Transverse colon (tissue), 4 donors: ENCODE measurements at regions not wholly inside any gene's neighbourhood (a gene's known extent, or its start where the extent isn't known, plus 50 kb on each side); places are given as distances from the start of the nearest gene placed in this dataset.
A peak's percentile ranks its signal among the peaks of the same experiment; 100 is the strongest.

Experiments
- DNase-seq: peaks from one replicate; pipeline ENCODE4 v3.0.0-alpha.2; 2019
- H3K27ac ChIP-seq, 4 donors: fragments of 200-600 bp; sonication (generic); 2 replicates each; pipeline ENCODE4 v1.5.1; 2016 to 2018; ENCODE audit warnings: inconsistent platforms in 4 of 4
- H3K27me3 ChIP-seq: fragments of 200-600 bp; sonication (generic); 2 replicates; pipeline ENCODE4 v1.5.1; 2017; ENCODE audit warnings: inconsistent platforms
- H3K36me3 ChIP-seq, 4 donors: fragments of 200-600 bp; sonication (generic); 2 replicates each; pipeline ENCODE4 v1.5.1; 2017 to 2019; ENCODE audit warnings: inconsistent platforms in 4 of 4
- H3K4me1 ChIP-seq, 4 donors: fragments of 200-600 bp; sonication (generic); 2 replicates each; pipeline ENCODE4 v1.5.1; 2017 to 2020; ENCODE audit warnings: inconsistent platforms in 4 of 4
- H3K4me3 ChIP-seq, 4 donors: fragments of 200-600 bp; sonication (generic); 1 replicate in 1 of 4; 2 replicates in 3 of 4; pipeline versions ENCODE4 v1.5.1 to v1.6.1; 2017 to 2019; ENCODE audit warnings: inconsistent platforms in 4 of 4
- H3K9me3 ChIP-seq, 2 donors: fragments of 200-600 bp; sonication (generic); 2 replicates each; pipeline ENCODE4 v1.5.1; 2017 to 2019; ENCODE audit warnings: inconsistent platforms in 2 of 2
- EP300 ChIP-seq: sonication (generic); formaldehyde crosslinking; IDR thresholded peaks from one replicate; pipeline ENCODE4 v1.6.1; 2017; ENCODE audit warnings: antibody characterized with exemption, low read depth
- POLR2A ChIP-seq: fragments of 450-650 bp; IDR thresholded peaks from one replicate; pipeline ENCODE4 v1.6.1; 2016; ENCODE audit warnings: antibody characterized with exemption, mild to moderate bottlenecking, moderate library complexity
- POLR2AphosphoS5 ChIP-seq, 3 donors: sonication (generic); formaldehyde crosslinking; IDR thresholded peaks; one replicate each; pipeline ENCODE4 v1.6.1; 2016; ENCODE audit warnings: antibody characterized with exemption in 3 of 3
- WGBS, 2 donors: methylation state at CpG; one replicate each; pipeline ENCODE4 v1.1.5; 2018; ENCODE audit warnings: low coverage in 1 of 2; 5-methylcytosine and 5-hydroxymethylcytosine counted together
- in situ Hi-C, 4 donors: fragments of 200-750 bp; cut with MboI; loops; one replicate each; pipeline versions ENCODE4 v1.15.0 to v1.15.1; 2017; ENCODE audit warnings: low sequenced_read_pairs in 3 of 4, low pct_ligation_motif_present in 1 of 4, low pct_unique_long_range_greater_than_20kb in 1 of 4
- intact Hi-C: fragments of 100-400 bp; cut with DNase I; formaldehyde crosslinking; loops from one replicate; pipeline ENCODE4 v1.15.1; 2023; ENCODE audit warnings: low total_unique reads
- TF ChIP-seq, protein P1 (sequence below), 5 experiments: fragments of 200-600 bp in 3 of 5; fragments of 450-650 bp in 2 of 5; sonication (generic) in 3 of 5; IDR thresholded peaks; 1 replicate in 2 of 5; 2 replicates in 3 of 5; pipeline ENCODE4 v1.5.1; 2016 to 2017; ENCODE audit warnings: antibody characterized with exemption in 5 of 5, inconsistent platforms in 3 of 5, mild to moderate bottlenecking in 2 of 5, moderate library complexity in 1 of 5

DNA sequence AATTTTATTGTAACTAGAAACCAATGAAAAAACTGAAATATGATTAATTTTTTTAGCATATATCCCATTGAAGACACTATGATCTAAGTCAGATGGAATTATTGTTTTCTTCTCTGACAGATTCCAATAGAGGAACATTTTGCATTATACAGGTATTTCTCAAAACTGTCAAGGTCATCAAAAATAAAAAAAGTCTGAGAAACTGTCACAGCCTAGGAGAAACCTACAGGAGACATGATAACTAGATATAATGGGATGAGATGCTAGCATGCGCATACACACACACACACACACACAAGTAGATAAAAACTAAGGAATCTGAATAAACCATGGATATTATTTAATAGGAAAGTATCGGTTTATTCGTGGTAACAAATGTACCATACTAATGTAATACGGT is 161.9 kb upstream of the HCRTR2 start:
- no peaks in the 10 kb centered on the region for H3K27me3 ChIP-seq
- 90 to 98% methylated on average over 4 of the region's 4 CpGs for WGBS, 2 donors
- intact Hi-C loops (no loop called here), in situ Hi-C loops (no loop called here)
- no peak overlapping the region for H3K4me3 ChIP-seq
- no peaks in the 10 kb centered on the region for H3K36me3 ChIP-seq
- peaks cover 0 to 11% (median 4%) of the 10 kb centered on the region in 4 donors for H3K4me1 ChIP-seq
- H3K27ac ChIP-seq, result no peak overlapping the region
- TF ChIP-seq, protein P1, sequence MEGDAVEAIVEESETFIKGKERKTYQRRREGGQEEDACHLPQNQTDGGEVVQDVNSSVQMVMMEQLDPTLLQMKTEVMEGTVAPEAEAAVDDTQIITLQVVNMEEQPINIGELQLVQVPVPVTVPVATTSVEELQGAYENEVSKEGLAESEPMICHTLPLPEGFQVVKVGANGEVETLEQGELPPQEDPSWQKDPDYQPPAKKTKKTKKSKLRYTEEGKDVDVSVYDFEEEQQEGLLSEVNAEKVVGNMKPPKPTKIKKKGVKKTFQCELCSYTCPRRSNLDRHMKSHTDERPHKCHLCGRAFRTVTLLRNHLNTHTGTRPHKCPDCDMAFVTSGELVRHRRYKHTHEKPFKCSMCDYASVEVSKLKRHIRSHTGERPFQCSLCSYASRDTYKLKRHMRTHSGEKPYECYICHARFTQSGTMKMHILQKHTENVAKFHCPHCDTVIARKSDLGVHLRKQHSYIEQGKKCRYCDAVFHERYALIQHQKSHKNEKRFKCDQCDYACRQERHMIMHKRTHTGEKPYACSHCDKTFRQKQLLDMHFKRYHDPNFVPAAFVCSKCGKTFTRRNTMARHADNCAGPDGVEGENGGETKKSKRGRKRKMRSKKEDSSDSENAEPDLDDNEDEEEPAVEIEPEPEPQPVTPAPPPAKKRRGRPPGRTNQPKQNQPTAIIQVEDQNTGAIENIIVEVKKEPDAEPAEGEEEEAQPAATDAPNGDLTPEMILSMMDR (IDR thresholded peaks at IDR 0.05), result no peak
- TF ChIP-seq EP300, result no peak
- no peak for TF ChIP-seq POLR2A
- no peak for TF ChIP-seq POLR2AphosphoS5 (IDR thresholded peaks at IDR 0.05)
- DNase-seq, result no peak
- no peaks in the 10 kb centered on the region for H3K9me3 ChIP-seq

DNA sequence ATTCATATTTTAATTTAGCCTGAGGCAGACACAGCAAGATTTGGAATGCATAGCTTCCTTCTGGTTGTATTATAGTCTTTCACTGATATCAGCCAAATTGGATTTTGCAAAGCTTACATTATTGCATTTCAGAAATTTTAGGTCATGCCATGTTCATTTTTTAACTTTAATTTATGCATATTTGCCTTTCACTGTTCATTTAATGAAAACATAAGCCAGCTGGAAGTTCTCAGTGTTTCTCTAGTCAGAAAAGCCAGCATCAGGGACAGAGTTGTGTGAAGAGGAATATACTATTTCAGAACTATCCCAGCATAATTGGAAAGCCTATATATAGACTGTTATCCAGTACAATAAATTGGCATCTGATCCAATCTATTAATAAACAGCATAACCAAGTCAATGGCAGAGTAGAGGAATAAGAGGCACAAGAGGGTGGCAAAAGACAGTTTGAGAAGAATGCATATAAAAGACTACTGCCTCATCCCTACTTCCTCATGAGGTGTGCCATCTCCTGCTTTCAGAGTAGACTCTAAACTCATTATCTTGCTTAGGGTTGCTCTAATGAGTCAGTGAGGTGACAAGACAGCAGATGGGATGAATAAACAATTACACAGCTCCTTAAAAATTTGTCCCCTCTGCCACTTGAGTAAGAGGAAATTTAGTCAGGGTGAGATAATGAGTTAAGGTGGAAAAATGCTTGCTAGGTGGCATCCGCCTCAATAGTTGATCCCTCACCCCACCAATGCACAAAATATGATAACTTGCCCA is 159.8 kb upstream of the HCRTR2 start:
- TF ChIP-seq EP300 (no peak), POLR2A (no peak), POLR2AphosphoS5 (IDR thresholded peaks at IDR 0.05) (no peak)
- TF ChIP-seq, protein P1 (IDR thresholded peaks at IDR 0.05), result no peak
- DNase-seq, result no peak
- intact Hi-C loops, result no loop called here
- Histone ChIP-seq H3K4me1 (peaks cover 0 to 16% (median 4%) of the 10 kb centered on the region in 4 donors), H3K9me3 (no peaks in the 10 kb centered on the region), H3K36me3 (no peaks in the 10 kb centered on the region), H3K27me3 (no peaks in the 10 kb centered on the region), H3K27ac (no peak overlapping the region), H3K4me3 (no peak overlapping the region)
- WGBS, 2 donors, result 77 to 88% methylated on average over 1 of the region's 1 CpG
- in situ Hi-C loops, result no loop called here

DNA sequence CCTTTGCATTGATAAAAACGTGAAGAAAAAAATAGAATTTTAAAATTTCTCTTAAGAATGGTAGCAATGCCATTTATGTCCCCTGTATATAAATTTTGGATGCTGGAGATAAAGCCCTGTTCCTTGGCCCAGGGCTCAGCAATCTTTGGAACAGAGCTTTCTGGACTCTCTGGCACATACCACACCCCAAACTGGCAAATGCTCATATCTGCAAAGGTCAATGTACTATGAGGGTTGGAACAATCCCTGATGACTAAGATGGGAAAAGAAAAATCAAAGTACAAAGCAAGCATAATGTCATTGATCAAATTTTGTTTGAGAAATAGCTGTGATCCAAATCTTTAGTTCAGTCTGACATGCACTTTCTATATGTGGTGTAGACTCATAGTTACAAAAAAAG is 158.1 kb upstream of the HCRTR2 start:
- Histone ChIP-seq H3K36me3 (no peaks in the 10 kb centered on the region), H3K27ac (no peak overlapping the region), H3K9me3 (no peaks in the 10 kb centered on the region), H3K4me3 (no peak overlapping the region), H3K27me3 (no peaks in the 10 kb centered on the region), H3K4me1 (peaks cover 0 to 16% (median 4%) of the 10 kb centered on the region in 4 donors)
- DNase-seq, result peak; percentile 16
- in situ Hi-C loops (no loop called here), intact Hi-C loops (no loop called here)
- WGBS, 2 donors, result 37 to 71% methylated on average over 1 of the region's 1 CpG
- TF ChIP-seq EP300 (no peak), POLR2A (no peak), POLR2AphosphoS5 (IDR thresholded peaks at IDR 0.05) (no peak)
- TF ChIP-seq, protein P1 (IDR thresholded peaks at IDR 0.05), result no peak

DNA sequence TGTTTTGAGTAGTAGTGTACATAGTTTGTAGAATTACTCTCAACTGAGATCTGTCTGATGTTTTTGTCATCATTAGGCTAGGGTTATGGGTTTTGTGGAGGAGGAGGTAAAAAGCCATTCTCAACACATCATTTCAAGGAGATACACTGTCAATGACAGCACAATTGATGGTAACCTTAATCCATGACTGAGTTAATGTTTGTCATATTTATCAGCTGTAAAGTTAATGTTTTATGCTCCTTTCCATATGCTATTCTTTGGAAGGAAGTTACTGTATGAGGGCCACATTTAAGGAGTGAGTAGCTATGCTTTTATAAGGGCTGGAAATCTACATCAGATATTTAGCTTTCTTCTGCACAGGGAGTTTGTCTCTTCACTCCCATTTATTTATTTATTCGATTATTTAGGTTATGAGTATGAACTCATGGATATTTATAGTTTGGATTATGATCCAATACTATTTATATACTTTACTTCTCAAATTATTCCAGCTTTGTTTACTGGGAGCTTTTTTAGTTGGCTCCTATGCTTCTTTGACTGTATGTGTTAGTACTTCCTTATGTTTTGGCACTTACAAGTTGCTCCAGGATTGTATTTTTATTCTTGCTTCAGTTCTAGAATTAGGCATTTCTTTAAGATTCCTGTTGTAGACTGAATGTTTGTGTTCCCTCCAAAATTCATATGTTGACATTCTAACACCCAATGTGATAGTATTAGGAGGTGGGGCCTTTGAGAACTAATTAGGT is 156.6 kb upstream of the HCRTR2 start:
- in situ Hi-C loops, result no loop called here
- Histone ChIP-seq H3K27me3 (no peaks in the 10 kb centered on the region), H3K4me3 (no peak overlapping the region), H3K36me3 (no peaks in the 10 kb centered on the region), H3K9me3 (no peaks in the 10 kb centered on the region), H3K27ac (no peak overlapping the region), H3K4me1 (peaks cover 0 to 16% (median 4%) of the 10 kb centered on the region in 4 donors)
- WGBS, 2 donors, result 27 to 33% methylated on average over 1 of the region's 1 CpG
- intact Hi-C loops, result no loop called here
- no peak for TF ChIP-seq POLR2A
- TF ChIP-seq EP300, result no peak
- TF ChIP-seq, protein P1 (IDR thresholded peaks at IDR 0.05), result no peak
- TF ChIP-seq POLR2AphosphoS5 (IDR thresholded peaks at IDR 0.05), result no peak
- no peak for DNase-seq
